GM12891 (cell line): ENCODE measurements at regions not wholly inside any gene's neighbourhood (a gene's known extent, or its start where the extent isn't known, plus 50 kb on each side); places are given as distances from the start of the nearest gene placed in this dataset.

Source experiments
- DNase-seq: peaks from one replicate; pipeline ENCODE4 v3.0.0; 2011; ENCODE audit warnings: low spot score; ENCODE audit not compliant: insufficient read length
- FAIRE-seq: peaks from 2 replicates; lab custom pipeline; 2011; peaks lifted over from hg19 to GRCh38; lab: Jason Lieb, UNC
- PAX5 ChIP-seq: IDR thresholded peaks from 2 replicates; pipeline ENCODE4 v1.6.1; 2011; ENCODE audit warnings: low read length, moderate library complexity, mild to moderate bottlenecking; ENCODE audit not compliant: insufficient read depth, severe bottlenecking
- POLR2A ChIP-seq: IDR thresholded peaks from 2 replicates; pipeline ENCODE4 v1.6.1; 2011; ENCODE audit warnings: low read depth, low read length, control low read depth
- POLR2AphosphoS5 ChIP-seq: IDR thresholded peaks from 2 replicates; pipeline ENCODE4 v1.6.1; 2011; ENCODE audit warnings: low read depth, low read length, control low read depth
- POU2F2 ChIP-seq: IDR thresholded peaks from 2 replicates; pipeline ENCODE4 v1.6.1; 2011; ENCODE audit warnings: low read depth, mild to moderate bottlenecking, control low read depth, low read length, moderate library complexity
- SPI1 ChIP-seq: IDR thresholded peaks from 2 replicates; pipeline ENCODE4 v1.6.1; 2011; ENCODE audit warnings: low read depth, low read length, control low read depth
- TAF1 ChIP-seq: IDR thresholded peaks from 2 replicates; pipeline ENCODE4 v1.6.1; 2011; ENCODE audit warnings: low read depth, low read length, control low read depth

GRCh38 chr10:44182909-44183308 is 202.0 kb downstream of the CXCL12 start:
- FAIRE-seq (no peak), DNase-seq (no peak)
- TF ChIP-seq PAX5, result no peak
- no peak for TF ChIP-seq POU2F2
- no peak for TF ChIP-seq POLR2A
- TF ChIP-seq SPI1, result no peak
- TF ChIP-seq TAF1, result no peak
- TF ChIP-seq POLR2AphosphoS5, result no peak

- FAIRE-seq, result no peak
- no peak for TF ChIP-seq TAF1
- no peak for TF ChIP-seq PAX5
- TF ChIP-seq POLR2AphosphoS5, result no peak
- TF ChIP-seq POU2F2, result no peak
- TF ChIP-seq SPI1, result no peak
- TF ChIP-seq POLR2A, result no peak
- DNase-seq, result no peak
Observed at GRCh38 chr10:44180321-44181168, 204.4 kb downstream of the CXCL12 start.

GRCh38 chr10:44178856-44179255 is 206.0 kb downstream of the CXCL12 start:
- DNase-seq, result no peak
- TF ChIP-seq POU2F2 (no peak), PAX5 (no peak)

GRCh38 chr10:44178281-44178680 is 206.6 kb downstream of the CXCL12 start:
- DNase-seq (no peak), FAIRE-seq (no peak)
- TF ChIP-seq TAF1, result no peak
- no peak for TF ChIP-seq SPI1
- TF ChIP-seq POU2F2, result no peak
- TF ChIP-seq POLR2A, result no peak
- no peak for TF ChIP-seq PAX5
- no peak for TF ChIP-seq POLR2AphosphoS5

More at GRCh38 chr10:44178856-44179255, 206.0 kb downstream of the CXCL12 start:
- FAIRE-seq, result no peak

GRCh38 chr10:44177610-44178009 is 207.3 kb downstream of the CXCL12 start:
- FAIRE-seq (no peak), DNase-seq (no peak)
- TF ChIP-seq POLR2AphosphoS5 (no peak), SPI1 (no peak)

- DNase-seq (no peak), FAIRE-seq (no peak)
- TF ChIP-seq POLR2A (no peak), TAF1 (no peak), POU2F2 (no peak), PAX5 (no peak), POLR2AphosphoS5 (no peak), SPI1 (no peak)
Observed at GRCh38 chr10:44176311-44176710, 208.6 kb downstream of the CXCL12 start.

GRCh38 chr10:44173608-44173894 is 211.3 kb downstream of the CXCL12 start:
- DNase-seq, result no peak
- TF ChIP-seq POU2F2, result no peak
- TF ChIP-seq TAF1, result no peak
- TF ChIP-seq POLR2A, result no peak
- no peak for TF ChIP-seq PAX5
- no peak for TF ChIP-seq POLR2AphosphoS5
- TF ChIP-seq SPI1, result no peak
- no peak for FAIRE-seq

- DNase-seq (no peak), FAIRE-seq (no peak)
- TF ChIP-seq POU2F2 (no peak), PAX5 (no peak), POLR2AphosphoS5 (no peak), POLR2A (no peak), TAF1 (no peak), SPI1 (no peak)
Observed at GRCh38 chr10:44172883-44173607, 211.9 kb downstream of the CXCL12 start.

- TF ChIP-seq POLR2AphosphoS5, result no peak
- no peak for TF ChIP-seq SPI1
- no peak for TF ChIP-seq TAF1
- no peak for TF ChIP-seq POU2F2
- DNase-seq, result no peak
- FAIRE-seq, result no peak
Observed at GRCh38 chr10:44171765-44172164, 213.1 kb downstream of the CXCL12 start.

GRCh38 chr10:44168478-44168877 is 216.4 kb downstream of the CXCL12 start:
- no peak for FAIRE-seq
- DNase-seq, result no peak
- no peak for TF ChIP-seq SPI1
- TF ChIP-seq PAX5, result no peak
- no peak for TF ChIP-seq POLR2A
- no peak for TF ChIP-seq TAF1
- no peak for TF ChIP-seq POU2F2
- TF ChIP-seq POLR2AphosphoS5, result no peak
